Mucosa of descending colon (tissue), 3 donors: ENCODE measurements at regions not wholly inside any gene's neighbourhood (a gene's known extent, or its start where the extent isn't known, plus 50 kb on each side); places are given as distances from the start of the nearest gene placed in this dataset.

Source experiments
- ATAC-seq: fragments of 200-7000 bp; cut with Tn5 transposase; one replicate; pipeline ENCODE4 v1.9.1; 2020; ENCODE audit warnings: mild to moderate bottlenecking, moderate library complexity
- DNase-seq, 3 donors: peaks; one replicate each; pipeline ENCODE4 v3.0.0-alpha.2; 2020
- H3K36me3 ChIP-seq: fragments of 200-600 bp; one replicate; pipeline ENCODE4 v1.8.0; 2021; ENCODE audit warnings: low read depth, mild to moderate bottlenecking
- H3K4me1 ChIP-seq: fragments of 200-600 bp; one replicate; pipeline ENCODE4 v1.8.0; 2021; ENCODE audit warnings: low read depth, mild to moderate bottlenecking
- H3K4me3 ChIP-seq: fragments of 200-600 bp; one replicate; pipeline ENCODE4 v1.8.0; 2021; ENCODE audit warnings: mild to moderate bottlenecking
- H3K9me3 ChIP-seq: fragments of 200-600 bp; one replicate; pipeline ENCODE4 v1.8.0; 2021; ENCODE audit warnings: mild to moderate bottlenecking
- intact Hi-C, 2 donors: fragments of 100-400 bp; cut with DNase I in 1 of 2; cut with micrococcal nuclease in 1 of 2; formaldehyde crosslinking; loops; one replicate each; pipeline versions ENCODE4 v1.11.0 to v1.11.1; 2022; cut with DNase I, micrococcal nuclease
- TF ChIP-seq, protein P1 (sequence below): fragments of 200-600 bp; IDR thresholded peaks from one replicate; pipeline ENCODE4 v1.8.0; 2022; ENCODE audit warnings: antibody characterized with exemption, mild to moderate bottlenecking
- donor health status: DM: no; HTN: no; CAD: no; lungs with moderate emphysema.
- donor health status: DM: no; HTN: no; CAD: no.
- donor health status: DM: no; HTN: yes; CAD: no.

- Histone ChIP-seq H3K36me3 (no peaks in the 10 kb centered on the region), H3K4me3 (no peak overlapping the region), H3K4me1 (no peaks in the 10 kb centered on the region), H3K9me3 (no peaks in the 10 kb centered on the region)
- TF ChIP-seq, protein P1, sequence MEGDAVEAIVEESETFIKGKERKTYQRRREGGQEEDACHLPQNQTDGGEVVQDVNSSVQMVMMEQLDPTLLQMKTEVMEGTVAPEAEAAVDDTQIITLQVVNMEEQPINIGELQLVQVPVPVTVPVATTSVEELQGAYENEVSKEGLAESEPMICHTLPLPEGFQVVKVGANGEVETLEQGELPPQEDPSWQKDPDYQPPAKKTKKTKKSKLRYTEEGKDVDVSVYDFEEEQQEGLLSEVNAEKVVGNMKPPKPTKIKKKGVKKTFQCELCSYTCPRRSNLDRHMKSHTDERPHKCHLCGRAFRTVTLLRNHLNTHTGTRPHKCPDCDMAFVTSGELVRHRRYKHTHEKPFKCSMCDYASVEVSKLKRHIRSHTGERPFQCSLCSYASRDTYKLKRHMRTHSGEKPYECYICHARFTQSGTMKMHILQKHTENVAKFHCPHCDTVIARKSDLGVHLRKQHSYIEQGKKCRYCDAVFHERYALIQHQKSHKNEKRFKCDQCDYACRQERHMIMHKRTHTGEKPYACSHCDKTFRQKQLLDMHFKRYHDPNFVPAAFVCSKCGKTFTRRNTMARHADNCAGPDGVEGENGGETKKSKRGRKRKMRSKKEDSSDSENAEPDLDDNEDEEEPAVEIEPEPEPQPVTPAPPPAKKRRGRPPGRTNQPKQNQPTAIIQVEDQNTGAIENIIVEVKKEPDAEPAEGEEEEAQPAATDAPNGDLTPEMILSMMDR: no peak
- no peak for ATAC-seq
- no peak for DNase-seq
- intact Hi-C loops: no loop called here
Measured at GRCh38 chr12:24423611-24424010, 474.1 kb upstream of the SOX5 start.

DNA sequence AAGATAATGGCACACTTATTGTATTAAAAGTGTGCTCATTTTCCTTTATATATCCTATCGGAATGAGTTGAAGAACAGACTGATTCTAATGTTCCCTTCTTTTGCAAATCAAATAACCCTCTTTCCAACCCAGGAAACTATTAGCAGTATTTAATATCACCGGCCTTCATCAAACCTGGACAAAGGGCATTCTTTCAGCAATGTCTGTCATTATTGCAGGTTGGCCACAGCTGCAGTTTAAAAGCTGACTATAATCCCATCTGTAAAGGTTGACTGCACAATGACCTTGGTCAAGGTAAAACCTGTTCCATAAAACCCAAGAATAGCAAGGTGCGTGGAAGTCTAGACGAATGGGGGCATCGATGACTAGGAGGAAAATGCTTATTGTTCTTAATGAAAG, 472.3 kb upstream of the SOX5 start:
- ATAC-seq (no peak), DNase-seq (no peak)
- H3K36me3 ChIP-seq: no peaks in the 10 kb centered on the region
- TF ChIP-seq, protein P1: no peak
- H3K4me3 ChIP-seq: no peak overlapping the region
- H3K9me3 ChIP-seq: no peaks in the 10 kb centered on the region
- H3K4me1 ChIP-seq: no peaks in the 10 kb centered on the region
- intact Hi-C loops: no loop called here

GRCh38 chr12:24418157-24418556, 468.7 kb upstream of the SOX5 start:
- no peak overlapping the region for H3K4me3 ChIP-seq
- no peak for ATAC-seq
- TF ChIP-seq, protein P1: no peak

GRCh38 chr12:24416423-24417109, 467.1 kb upstream of the SOX5 start:
- no peak for DNase-seq
- Histone ChIP-seq H3K4me1 (no peaks in the 10 kb centered on the region), H3K36me3 (no peaks in the 10 kb centered on the region), H3K9me3 (no peaks in the 10 kb centered on the region), H3K4me3 (no peak overlapping the region)
- TF ChIP-seq, protein P1: no peak
- intact Hi-C loops: no loop called here
- ATAC-seq: no peak

More at GRCh38 chr12:24418157-24418556, 468.7 kb upstream of the SOX5 start:
- Histone ChIP-seq H3K4me1 (no peaks in the 10 kb centered on the region), H3K9me3 (no peaks in the 10 kb centered on the region), H3K36me3 (no peaks in the 10 kb centered on the region)
- no peak for DNase-seq
- intact Hi-C loops: no loop called here

GRCh38 chr12:24415934-24416333, 466.5 kb upstream of the SOX5 start:
- DNase-seq (no peak), ATAC-seq (no peak)
- H3K4me3 ChIP-seq: no peak overlapping the region
- H3K4me1 ChIP-seq: no peaks in the 10 kb centered on the region
- H3K36me3 ChIP-seq: no peaks in the 10 kb centered on the region
- H3K9me3 ChIP-seq: no peaks in the 10 kb centered on the region
- intact Hi-C loops: no loop called here
- TF ChIP-seq, protein P1: no peak

DNA sequence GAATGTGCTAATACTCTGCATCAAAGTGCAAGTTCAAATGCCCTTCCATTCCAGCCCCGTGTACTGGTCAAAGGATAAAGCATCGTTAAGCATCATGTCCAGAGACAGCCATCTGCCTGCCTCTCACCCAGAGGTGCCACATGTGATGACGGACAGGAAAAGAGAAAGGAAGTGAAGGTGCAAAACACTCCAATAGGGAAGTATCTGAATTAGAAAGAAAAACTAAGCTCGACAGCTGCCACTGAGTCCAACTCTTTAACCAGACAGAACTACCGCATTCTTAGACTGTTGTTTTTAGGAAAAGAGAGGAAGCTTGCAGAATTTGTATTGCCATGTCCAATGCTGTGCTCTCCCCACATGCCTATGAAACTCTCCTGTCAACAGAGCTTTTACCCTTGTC, 465.0 kb upstream of the SOX5 start:
- TF ChIP-seq, protein P1: no peak

More for the DNA sequence above, 465.0 kb upstream of the SOX5 start:
- Histone ChIP-seq H3K4me3 (no peak overlapping the region), H3K9me3 (no peaks in the 10 kb centered on the region), H3K36me3 (no peaks in the 10 kb centered on the region), H3K4me1 (no peaks in the 10 kb centered on the region)
- intact Hi-C loops: no loop called here
- DNase-seq: no peak
- ATAC-seq: no peak
